GM12878 (cell line): ENCODE measurements at regions not wholly inside any gene's neighbourhood (a gene's known extent, or its start where the extent isn't known, plus 50 kb on each side); places are given as distances from the start of the nearest gene placed in this dataset.
A peak's percentile ranks its signal among the peaks of the same experiment; 100 is the strongest.

Experiments
- EGR1 ChIP-seq, 2 experiments: IDR thresholded peaks; 1 replicate in 1 of 2; 2 replicates in 1 of 2; pipeline ENCODE4 v1.6.1; 2011 to 2012; ENCODE audit warnings: low read depth in 2 of 2, low read length in 2 of 2, borderline replicate concordance in 1 of 2, mild to moderate bottlenecking in 1 of 2, moderate library complexity in 1 of 2
- POLR2A ChIP-seq: IDR thresholded peaks from 2 replicates; pipeline ENCODE4 v1.6.1; 2011; ENCODE audit warnings: low read depth, mild to moderate bottlenecking, low read length
- TF ChIP-seq, protein P1 (sequence below), 3 experiments: IDR thresholded peaks in 2 of 3; conservative IDR thresholded peaks in 1 of 3; 2 replicates each; pipeline ENCODE4 v1.5.1; 2011; ENCODE audit warnings: low read depth in 3 of 3, low read length in 3 of 3, mild to moderate bottlenecking in 3 of 3, control low read depth in 2 of 3, moderate library complexity in 2 of 3, inconsistent platforms in 1 of 3, mixed read lengths in 1 of 3; ENCODE audit not compliant: control insufficient read depth in 2 of 3, insufficient read depth in 1 of 3; ENCODE audit errors: extremely low read depth in 1 of 3

DNA sequence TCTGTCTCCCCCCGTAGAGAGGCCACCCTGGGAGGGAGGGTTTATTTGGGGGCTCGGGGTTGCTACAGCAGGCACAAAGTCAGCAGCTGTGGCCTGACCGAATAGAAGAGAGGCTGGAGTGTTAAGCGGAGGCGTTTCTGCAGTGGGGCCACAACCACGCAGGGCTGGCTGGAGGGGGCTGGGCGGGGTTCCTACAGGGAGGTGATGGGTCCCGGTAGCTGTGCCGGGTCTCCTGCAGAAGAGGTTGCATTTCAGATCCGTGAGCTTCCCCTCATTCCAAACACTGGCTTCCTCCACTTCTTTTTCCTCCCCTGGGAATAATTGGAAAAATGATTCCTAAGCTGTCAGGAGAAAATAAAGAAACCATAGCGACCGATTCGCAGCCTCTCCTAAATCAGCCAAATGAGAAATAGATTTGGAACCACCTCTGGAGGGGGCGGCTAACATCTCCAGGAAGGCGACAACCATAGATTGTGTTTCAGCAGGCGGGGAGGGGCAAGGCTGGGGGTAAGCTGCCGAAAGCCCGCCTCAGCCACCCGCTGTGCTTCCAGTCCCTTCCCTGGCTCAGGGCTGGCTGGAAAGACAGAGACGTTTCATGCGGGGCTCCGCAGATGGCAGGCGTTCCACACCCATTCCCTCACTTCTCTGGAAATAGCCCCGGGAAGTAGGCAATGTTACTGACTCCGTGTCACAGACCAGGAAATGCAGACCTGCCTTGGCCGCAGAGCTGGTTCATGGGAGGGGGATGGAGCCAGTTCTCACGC, 85.6 kb upstream of the TAF1B start:
- TF ChIP-seq EGR1 (IDR thresholded peaks at IDR 0.05; ENCODE audit: borderline replicate concordance in 1 of 2, low read depth in 2 of 2, low read length in 2 of 2) (peak in 1 of 2 experiments; percentile 59; a peak in 1 of 3 replicates), POLR2A (no peak)
- TF ChIP-seq, protein P1, sequence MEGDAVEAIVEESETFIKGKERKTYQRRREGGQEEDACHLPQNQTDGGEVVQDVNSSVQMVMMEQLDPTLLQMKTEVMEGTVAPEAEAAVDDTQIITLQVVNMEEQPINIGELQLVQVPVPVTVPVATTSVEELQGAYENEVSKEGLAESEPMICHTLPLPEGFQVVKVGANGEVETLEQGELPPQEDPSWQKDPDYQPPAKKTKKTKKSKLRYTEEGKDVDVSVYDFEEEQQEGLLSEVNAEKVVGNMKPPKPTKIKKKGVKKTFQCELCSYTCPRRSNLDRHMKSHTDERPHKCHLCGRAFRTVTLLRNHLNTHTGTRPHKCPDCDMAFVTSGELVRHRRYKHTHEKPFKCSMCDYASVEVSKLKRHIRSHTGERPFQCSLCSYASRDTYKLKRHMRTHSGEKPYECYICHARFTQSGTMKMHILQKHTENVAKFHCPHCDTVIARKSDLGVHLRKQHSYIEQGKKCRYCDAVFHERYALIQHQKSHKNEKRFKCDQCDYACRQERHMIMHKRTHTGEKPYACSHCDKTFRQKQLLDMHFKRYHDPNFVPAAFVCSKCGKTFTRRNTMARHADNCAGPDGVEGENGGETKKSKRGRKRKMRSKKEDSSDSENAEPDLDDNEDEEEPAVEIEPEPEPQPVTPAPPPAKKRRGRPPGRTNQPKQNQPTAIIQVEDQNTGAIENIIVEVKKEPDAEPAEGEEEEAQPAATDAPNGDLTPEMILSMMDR (IDR thresholded peaks at IDR 0.05 in 2 of 3, conservative IDR thresholded peaks at IDR 0.05 in 1 of 3; ENCODE audit: control insufficient read depth in 2 of 3, extremely low read depth in 1 of 3, insufficient read depth in 1 of 3, low read depth in 3 of 3, low read length in 3 of 3): no peak
